ENCODE measurements at regions not wholly inside any gene's neighbourhood (a gene's known extent, or its start where the extent isn't known, plus 50 kb on each side); places are given as distances from the start of the nearest gene placed in this dataset.
"Not testable (repeated sequence)": the region's sequence is repeated elsewhere in the genome, so short reads cannot be mapped to it uniquely, and the experiment has no call there.

GRCh38 chr1:221283532-221283931, 404.3 kb downstream of the HLX start:
- CTCF ChIA-PET (ENCODE audit: low intra/inter-chr PET ratio, low total read pairs), result no interaction called here
- H3K27me3 ChIP-seq (ENCODE audit: control insufficient read depth in 1 of 2, insufficient read depth in 2 of 2, low read length in 2 of 2), result no peaks in the 10 kb centered on the region
- POLR2A ChIA-PET, result no interaction called here
- 0% methylated on average over 1 of the region's 1 CpG for WGBS (ENCODE audit: low lambda C conversion rate)
- no peak overlapping the region for H2AFZ ChIP-seq (ENCODE audit: low read length)
- no peaks in the 10 kb centered on the region for H4K20me1 ChIP-seq (ENCODE audit: insufficient read depth, low read length)
- H3K4me3 ChIP-seq (replicated peaks in 1 of 3; ENCODE audit: insufficient read depth in 1 of 3, low read depth in 2 of 3, low read length in 3 of 3), result no peak overlapping the region
- no peak for ATAC-seq
- no peaks in the 10 kb centered on the region for H3K4me1 ChIP-seq (ENCODE audit: insufficient read depth, low read length)
- BruUV-seq (replicated peaks), result no TSS peak
- H3K4me2 ChIP-seq (ENCODE audit: low read depth, low read length), result no peak overlapping the region
- no peak overlapping the region for H3K9ac ChIP-seq (ENCODE audit: insufficient read depth, low read depth, low read length)
- no peaks in the 10 kb centered on the region for H3K9me3 ChIP-seq (ENCODE audit: low read length)
- no peak for DNase-seq (ENCODE audit: low spot score)
- in situ Hi-C loops (cut with HindIII; ENCODE audit: extremely low pct_ligation_motif_present, low pct_unique_long_range_greater_than_20kb) (no loop called here), intact Hi-C loops (cut with micrococcal nuclease; ENCODE audit: unreplicated experiment) (no loop called here)
- no peak for TF ChIP-seq ZNF841 (CRISPR knock-in tag; IDR thresholded peaks at IDR 0.05; ENCODE audit: borderline replicate concordance)
- TF ChIP-seq ZNF549 (CRISPR knock-in tag; IDR thresholded peaks at IDR 0.05), result no peak
- no peak overlapping the region for H3K27ac ChIP-seq (ENCODE audit: extremely low read length, insufficient read depth, low read length)
- no peaks in the 10 kb centered on the region for H3K36me3 ChIP-seq (replicated peaks in 1 of 2; ENCODE audit: control insufficient read depth in 1 of 2, insufficient read depth in 2 of 2, low read length in 2 of 2)
- H3K79me2 ChIP-seq (ENCODE audit: insufficient read depth, low read length), result no peaks in the 10 kb centered on the region
- no peak for FAIRE-seq

GRCh38 chr1:221284028-221284427, 404.8 kb downstream of the HLX start:
- Histone ChIP-seq H3K27me3 (ENCODE audit: control insufficient read depth in 1 of 2, insufficient read depth in 2 of 2, low read length in 2 of 2) (no peaks in the 10 kb centered on the region), H4K20me1 (ENCODE audit: insufficient read depth, low read length) (no peaks in the 10 kb centered on the region), H3K36me3 (replicated peaks in 1 of 2; ENCODE audit: control insufficient read depth in 1 of 2, insufficient read depth in 2 of 2, low read length in 2 of 2) (no peaks in the 10 kb centered on the region), H2AFZ (ENCODE audit: low read length) (no peak overlapping the region), H3K79me2 (ENCODE audit: insufficient read depth, low read length) (no peaks in the 10 kb centered on the region), H3K4me3 (replicated peaks in 1 of 3; ENCODE audit: insufficient read depth in 1 of 3, low read depth in 2 of 3, low read length in 3 of 3) (no peak overlapping the region), H3K9me3 (ENCODE audit: low read length) (no peaks in the 10 kb centered on the region), H3K9ac (ENCODE audit: insufficient read depth, low read depth, low read length) (no peak overlapping the region), H3K27ac (ENCODE audit: extremely low read length, insufficient read depth, low read length) (no peak overlapping the region), H3K4me2 (ENCODE audit: low read depth, low read length) (no peak overlapping the region), H3K4me1 (ENCODE audit: insufficient read depth, low read length) (no peaks in the 10 kb centered on the region)
- ChIA-PET POLR2A (no interaction called here), CTCF (ENCODE audit: low intra/inter-chr PET ratio, low total read pairs) (no interaction called here)
- ATAC-seq (no peak), DNase-seq (ENCODE audit: low spot score) (no peak), FAIRE-seq (no peak)
- intact Hi-C loops (cut with micrococcal nuclease; ENCODE audit: unreplicated experiment), result no loop called here
- BruUV-seq (replicated peaks), result no TSS peak
- no peak for TF ChIP-seq ZNF577 (CRISPR knock-in tag; IDR thresholded peaks at IDR 0.05; ENCODE audit: borderline replicate concordance, low read depth)
- peak; percentile 94 for TF ChIP-seq LCORL (IDR thresholded peaks at IDR 0.05)
- no peak for TF ChIP-seq LCORL (CRISPR knock-in tag; IDR thresholded peaks at IDR 0.05)
- no peak for TF ChIP-seq ELF1 (CRISPR knock-in tag; IDR thresholded peaks at IDR 0.05)
- in situ Hi-C loops (cut with HindIII; ENCODE audit: extremely low pct_ligation_motif_present, low pct_unique_long_range_greater_than_20kb), result no loop called here
- 5% methylated on average over 1 of the region's 1 CpG for WGBS (ENCODE audit: low lambda C conversion rate)

DNA sequence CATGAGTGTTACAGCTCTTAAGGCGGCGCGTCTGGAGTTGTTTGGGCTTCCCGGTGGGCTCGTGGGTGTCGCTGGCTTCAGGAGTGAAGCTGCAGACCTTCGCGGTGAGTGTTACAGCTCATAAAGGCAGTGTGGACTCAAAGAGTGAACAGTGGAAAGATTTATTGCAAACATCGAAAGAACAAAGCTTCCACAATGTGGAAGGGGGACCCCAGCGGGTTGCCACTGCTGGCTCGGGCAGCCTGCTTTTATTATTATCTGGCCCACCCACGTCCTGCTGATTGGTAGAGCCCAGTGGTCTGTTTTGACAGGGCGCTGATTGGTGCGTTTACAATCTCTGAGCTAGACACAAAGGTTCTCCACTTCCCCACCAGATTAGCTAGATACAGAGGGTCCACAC, 405.7 kb downstream of the HLX start:
- H3K36me3 ChIP-seq (replicated peaks in 1 of 2; ENCODE audit: control insufficient read depth in 1 of 2, insufficient read depth in 2 of 2, low read length in 2 of 2); H3K4me1 ChIP-seq (ENCODE audit: insufficient read depth, low read length); H3K4me3 ChIP-seq (replicated peaks in 1 of 3; ENCODE audit: insufficient read depth in 1 of 3, low read depth in 2 of 3, low read length in 3 of 3); ATAC-seq; H2AFZ ChIP-seq (ENCODE audit: low read length); intact Hi-C loops (cut with micrococcal nuclease; ENCODE audit: unreplicated experiment); H3K9me3 ChIP-seq (ENCODE audit: low read length); H3K79me2 ChIP-seq (ENCODE audit: insufficient read depth, low read length); H3K27me3 ChIP-seq (ENCODE audit: control insufficient read depth in 1 of 2, insufficient read depth in 2 of 2, low read length in 2 of 2); H4K20me1 ChIP-seq (ENCODE audit: insufficient read depth, low read length); H3K27ac ChIP-seq (ENCODE audit: extremely low read length, insufficient read depth, low read length); FAIRE-seq; BruUV-seq (replicated peaks); POLR2A ChIA-PET; DNase-seq (ENCODE audit: low spot score); in situ Hi-C loops (cut with HindIII; ENCODE audit: extremely low pct_ligation_motif_present, low pct_unique_long_range_greater_than_20kb); H3K4me2 ChIP-seq (ENCODE audit: low read depth, low read length); H3K9ac ChIP-seq (ENCODE audit: insufficient read depth, low read depth, low read length); CTCF ChIA-PET (ENCODE audit: low intra/inter-chr PET ratio, low total read pairs): not testable (repeated sequence)
- 40% methylated on average over 14 of the region's 14 CpGs for WGBS (ENCODE audit: low lambda C conversion rate)

GRCh38 chr1:221285458-221286210, 406.4 kb downstream of the HLX start:
- in situ Hi-C loops (cut with HindIII; ENCODE audit: extremely low pct_ligation_motif_present, low pct_unique_long_range_greater_than_20kb); DNase-seq (ENCODE audit: low spot score); H3K27ac ChIP-seq (ENCODE audit: extremely low read length, insufficient read depth, low read length); H3K4me3 ChIP-seq (replicated peaks in 1 of 3; ENCODE audit: insufficient read depth in 1 of 3, low read depth in 2 of 3, low read length in 3 of 3); H3K4me1 ChIP-seq (ENCODE audit: insufficient read depth, low read length); H3K9me3 ChIP-seq (ENCODE audit: low read length); H4K20me1 ChIP-seq (ENCODE audit: insufficient read depth, low read length); H3K36me3 ChIP-seq (replicated peaks in 1 of 2; ENCODE audit: control insufficient read depth in 1 of 2, insufficient read depth in 2 of 2, low read length in 2 of 2); POLR2A ChIA-PET; intact Hi-C loops (cut with micrococcal nuclease; ENCODE audit: unreplicated experiment); CTCF ChIA-PET (ENCODE audit: low intra/inter-chr PET ratio, low total read pairs); H3K9ac ChIP-seq (ENCODE audit: insufficient read depth, low read depth, low read length); FAIRE-seq; H3K4me2 ChIP-seq (ENCODE audit: low read depth, low read length); H3K27me3 ChIP-seq (ENCODE audit: control insufficient read depth in 1 of 2, insufficient read depth in 2 of 2, low read length in 2 of 2); H2AFZ ChIP-seq (ENCODE audit: low read length); ATAC-seq; BruUV-seq (replicated peaks); H3K79me2 ChIP-seq (ENCODE audit: insufficient read depth, low read length): not testable (repeated sequence)
- WGBS (ENCODE audit: low lambda C conversion rate), result 46% methylated on average over 6 of the region's 45 CpGs

All from HepG2 (cell line).